GM18868 (cell line): ENCODE measurements at regions not wholly inside any gene's neighbourhood (a gene's known extent, or its start where the extent isn't known, plus 50 kb on each side); places are given as distances from the start of the nearest gene placed in this dataset.

ENCODE experiments used
- ATAC-seq: cut with Tn5 transposase; IDR thresholded peaks from one replicate; pipeline ENCODE4 v1.9.1; 2021; ENCODE audit warnings: mild to moderate bottlenecking, moderate library complexity; ENCODE audit not compliant: unreplicated experiment

- no peak for ATAC-seq
These were observed 518.5 kb downstream of the PTPRU start for GRCh38 chr1:29754573-29755375.

GRCh38 chr1:29753771-29754572 is 517.6 kb downstream of the PTPRU start:
- ATAC-seq, result no peak

GRCh38 chr1:29753244-29753643 is 516.9 kb downstream of the PTPRU start:
- no peak for ATAC-seq

- no peak for ATAC-seq
These were observed 515.8 kb downstream of the PTPRU start for GRCh38 chr1:29752141-29752540.

- no peak for ATAC-seq
These were observed 513.0 kb downstream of the PTPRU start for GRCh38 chr1:29749024-29749945.

GRCh38 chr1:29747196-29747595 is 510.9 kb downstream of the PTPRU start:
- no peak for ATAC-seq

GRCh38 chr1:29746076-29746665 is 509.8 kb downstream of the PTPRU start:
- no peak for ATAC-seq

GRCh38 chr1:29744684-29745490 is 508.6 kb downstream of the PTPRU start:
- no peak for ATAC-seq

- ATAC-seq, result no peak
These were observed 507.6 kb downstream of the PTPRU start for GRCh38 chr1:29743931-29744330.

GRCh38 chr1:29743264-29743663 is 506.9 kb downstream of the PTPRU start:
- no peak for ATAC-seq

GRCh38 chr1:29739176-29739575 is 502.9 kb downstream of the PTPRU start:
- ATAC-seq, result no peak

GRCh38 chr1:29736582-29737188 is 500.4 kb downstream of the PTPRU start:
- ATAC-seq, result no peak

GRCh38 chr1:29732453-29732852 is 496.1 kb downstream of the PTPRU start:
- ATAC-seq, result no peak

GRCh38 chr1:29730623-29731022 is 494.3 kb downstream of the PTPRU start:
- no peak for ATAC-seq

- ATAC-seq, result no peak
These were observed 493.0 kb downstream of the PTPRU start for GRCh38 chr1:29729281-29729680.

- ATAC-seq, result no peak
These were observed 492.4 kb downstream of the PTPRU start for GRCh38 chr1:29728703-29729102.

GRCh38 chr1:29725262-29725661 is 488.9 kb downstream of the PTPRU start:
- no peak for ATAC-seq

- no peak for ATAC-seq
These were observed 486.3 kb downstream of the PTPRU start for GRCh38 chr1:29722598-29722997.

- ATAC-seq, result no peak
These were observed 482.9 kb downstream of the PTPRU start for GRCh38 chr1:29719253-29719652.
